ENCODE measurements at regions not wholly inside any gene's neighbourhood (a gene's known extent, or its start where the extent isn't known, plus 50 kb on each side); places are given as distances from the start of the nearest gene placed in this dataset.
"Not testable (repeated sequence)": the region's sequence is repeated elsewhere in the genome, so short reads cannot be mapped to it uniquely, and the experiment has no call there.

DNA sequence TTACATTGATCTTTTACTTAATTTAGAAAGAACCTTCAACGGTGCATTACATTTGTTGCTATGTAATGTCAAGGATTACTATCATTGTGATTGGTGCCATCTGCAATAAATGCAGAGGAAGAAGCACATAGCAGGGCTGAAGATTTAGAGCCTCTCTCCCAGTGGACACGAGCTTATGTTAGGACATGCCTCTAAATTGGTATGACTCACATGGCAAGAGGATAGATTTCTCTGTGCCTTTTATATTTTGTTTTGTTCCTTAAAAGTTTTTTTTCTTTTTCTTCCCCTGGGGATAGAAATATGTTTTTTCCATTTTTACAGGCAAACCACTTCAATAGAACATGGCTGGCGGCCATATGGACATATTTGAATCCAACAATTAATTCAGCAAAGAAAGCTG lies 205.0 kb upstream of the HAND2 start:
- H3K27ac Mint-ChIP-seq, result no peak overlapping the region

DNA sequence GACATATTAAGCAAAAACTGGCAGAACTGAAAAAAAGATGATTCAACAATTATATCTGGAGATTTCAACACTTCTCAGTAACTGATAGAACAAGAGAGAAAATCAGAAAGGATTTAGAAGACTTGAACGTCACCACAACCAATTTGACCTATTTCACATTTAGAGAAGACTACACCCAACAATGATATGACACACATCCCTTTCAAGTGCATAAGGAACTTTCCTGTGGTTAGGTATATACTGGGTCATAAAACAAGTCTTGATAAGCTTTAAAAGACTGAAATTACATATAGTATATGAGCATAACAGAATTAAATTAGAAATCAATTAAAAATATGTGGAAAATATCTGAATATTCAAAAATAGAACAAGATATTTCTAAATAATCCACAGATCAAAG lies 201.2 kb upstream of the HAND2 start:
- no peak overlapping the region for H3K4me3 Mint-ChIP-seq
- H3K4me1 Mint-ChIP-seq, result peaks cover 2% of the 10 kb centered on the region
- H3K27ac Mint-ChIP-seq, result no peak overlapping the region
- no peak for DNase-seq (ENCODE audit: low spot score in 2 of 2, unreplicated experiment in 2 of 2)
- TF ChIP-seq, protein P1, sequence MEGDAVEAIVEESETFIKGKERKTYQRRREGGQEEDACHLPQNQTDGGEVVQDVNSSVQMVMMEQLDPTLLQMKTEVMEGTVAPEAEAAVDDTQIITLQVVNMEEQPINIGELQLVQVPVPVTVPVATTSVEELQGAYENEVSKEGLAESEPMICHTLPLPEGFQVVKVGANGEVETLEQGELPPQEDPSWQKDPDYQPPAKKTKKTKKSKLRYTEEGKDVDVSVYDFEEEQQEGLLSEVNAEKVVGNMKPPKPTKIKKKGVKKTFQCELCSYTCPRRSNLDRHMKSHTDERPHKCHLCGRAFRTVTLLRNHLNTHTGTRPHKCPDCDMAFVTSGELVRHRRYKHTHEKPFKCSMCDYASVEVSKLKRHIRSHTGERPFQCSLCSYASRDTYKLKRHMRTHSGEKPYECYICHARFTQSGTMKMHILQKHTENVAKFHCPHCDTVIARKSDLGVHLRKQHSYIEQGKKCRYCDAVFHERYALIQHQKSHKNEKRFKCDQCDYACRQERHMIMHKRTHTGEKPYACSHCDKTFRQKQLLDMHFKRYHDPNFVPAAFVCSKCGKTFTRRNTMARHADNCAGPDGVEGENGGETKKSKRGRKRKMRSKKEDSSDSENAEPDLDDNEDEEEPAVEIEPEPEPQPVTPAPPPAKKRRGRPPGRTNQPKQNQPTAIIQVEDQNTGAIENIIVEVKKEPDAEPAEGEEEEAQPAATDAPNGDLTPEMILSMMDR (IDR thresholded peaks at IDR 0.05; ENCODE audit: unreplicated experiment), result no peak
- peaks cover 4% of the 10 kb centered on the region for H3K27me3 Mint-ChIP-seq (ENCODE audit: low read depth)
- H3K36me3 Mint-ChIP-seq, result no peaks in the 10 kb centered on the region
- H3K9me3 Mint-ChIP-seq, result peaks cover 29% of the 10 kb centered on the region

More for the DNA sequence above, 205.0 kb upstream of the HAND2 start:
- H3K4me3 Mint-ChIP-seq, result no peak overlapping the region
- peaks cover 2% of the 10 kb centered on the region for H3K27me3 Mint-ChIP-seq (ENCODE audit: low read depth)
- TF ChIP-seq, protein P1 (IDR thresholded peaks at IDR 0.05; ENCODE audit: unreplicated experiment), result no peak
- no peaks in the 10 kb centered on the region for H3K36me3 Mint-ChIP-seq
- DNase-seq (ENCODE audit: low spot score in 2 of 2, unreplicated experiment in 2 of 2), result no peak
- peaks cover 2% of the 10 kb centered on the region for H3K4me1 Mint-ChIP-seq
- H3K9me3 Mint-ChIP-seq, result peaks cover under 1% of the 10 kb centered on the region

DNA sequence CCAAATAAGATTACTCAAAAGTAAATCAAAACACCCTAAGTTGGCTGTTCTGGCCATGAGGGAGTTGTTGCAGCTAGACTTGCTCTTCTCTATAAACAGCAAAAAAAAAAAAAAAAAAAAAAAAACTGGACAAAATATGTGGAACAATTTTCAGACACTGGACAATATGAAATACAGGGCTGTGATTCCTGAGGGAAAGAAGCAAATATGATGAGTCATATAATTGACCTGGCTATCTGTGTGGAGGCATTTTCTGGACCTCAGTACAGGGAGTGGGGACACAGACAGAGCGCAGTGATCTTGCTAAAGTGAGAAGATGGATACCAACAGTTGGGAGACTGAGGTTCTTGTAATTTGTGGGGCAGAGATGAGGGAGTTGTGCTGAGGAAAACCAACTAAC lies 192.0 kb upstream of the HAND2 start:
- Mint-ChIP-seq H3K4me1 (no peaks in the 10 kb centered on the region), H3K9me3 (peaks cover 44% of the 10 kb centered on the region), H3K27me3 (ENCODE audit: low read depth) (peaks cover 1% of the 10 kb centered on the region), H3K4me3 (no peak overlapping the region), H3K36me3 (peaks cover 5% of the 10 kb centered on the region), H3K27ac (no peak overlapping the region)
- no peak for DNase-seq (ENCODE audit: low spot score in 2 of 2, unreplicated experiment in 2 of 2)
- TF ChIP-seq, protein P1 (IDR thresholded peaks at IDR 0.05; ENCODE audit: unreplicated experiment), result no peak

DNA sequence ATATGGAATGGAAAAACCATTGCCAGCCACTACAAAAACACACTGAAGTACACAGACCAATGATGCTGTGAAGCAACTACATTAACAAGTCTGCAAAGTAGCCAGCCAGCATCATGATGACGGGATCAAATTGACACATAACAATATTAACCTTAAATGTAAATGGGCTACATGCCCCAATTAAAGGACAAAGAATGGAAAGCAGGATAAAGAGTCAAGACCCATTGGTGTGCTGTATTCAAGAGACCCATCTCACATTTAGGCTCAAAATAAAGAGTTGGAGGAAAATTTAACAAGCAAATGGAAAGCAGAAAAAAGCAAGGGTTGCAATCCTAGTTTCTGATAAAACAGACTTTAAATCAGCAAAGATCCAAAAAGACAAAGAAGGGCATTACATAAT lies 188.5 kb upstream of the HAND2 start:
- not testable (repeated sequence) for H3K4me1 Mint-ChIP-seq; H3K27me3 Mint-ChIP-seq (ENCODE audit: low read depth); H3K36me3 Mint-ChIP-seq; H3K27ac Mint-ChIP-seq; H3K4me3 Mint-ChIP-seq; DNase-seq (ENCODE audit: low spot score in 2 of 2, unreplicated experiment in 2 of 2)
- peaks cover 44% of the 10 kb centered on the region for H3K9me3 Mint-ChIP-seq

DNA sequence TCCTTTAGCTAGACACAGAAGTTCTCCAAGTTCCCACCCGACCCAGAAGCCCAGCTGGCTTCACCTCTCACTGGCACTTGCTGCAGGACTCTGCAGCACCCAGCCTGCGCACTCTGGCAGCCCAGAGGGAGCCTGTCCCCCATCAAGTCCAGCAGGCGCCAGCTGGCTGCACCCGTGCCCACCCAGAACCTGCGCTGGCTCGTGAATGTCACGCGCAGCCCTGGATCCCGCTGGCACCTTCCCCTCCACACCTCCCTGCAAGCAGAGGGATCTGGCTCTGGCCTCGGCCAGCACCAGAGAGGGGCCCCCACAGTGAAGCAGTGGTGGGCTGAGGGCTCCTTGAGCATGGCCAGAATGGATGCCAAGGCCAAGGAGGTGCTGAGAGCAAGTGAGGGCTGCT lies 187.6 kb upstream of the HAND2 start:
- H3K36me3 Mint-ChIP-seq, result peaks cover 7% of the 10 kb centered on the region
- peaks cover 3% of the 10 kb centered on the region for H3K4me1 Mint-ChIP-seq
- H3K27ac Mint-ChIP-seq, result no peak overlapping the region
- H3K4me3 Mint-ChIP-seq, result no peak overlapping the region
- no peaks in the 10 kb centered on the region for H3K27me3 Mint-ChIP-seq (ENCODE audit: low read depth)
- no peak for DNase-seq (ENCODE audit: low spot score in 2 of 2, unreplicated experiment in 2 of 2)
- H3K9me3 Mint-ChIP-seq, result peaks cover 40% of the 10 kb centered on the region
- TF ChIP-seq, protein P1 (IDR thresholded peaks at IDR 0.05; ENCODE audit: unreplicated experiment), result no peak

DNA sequence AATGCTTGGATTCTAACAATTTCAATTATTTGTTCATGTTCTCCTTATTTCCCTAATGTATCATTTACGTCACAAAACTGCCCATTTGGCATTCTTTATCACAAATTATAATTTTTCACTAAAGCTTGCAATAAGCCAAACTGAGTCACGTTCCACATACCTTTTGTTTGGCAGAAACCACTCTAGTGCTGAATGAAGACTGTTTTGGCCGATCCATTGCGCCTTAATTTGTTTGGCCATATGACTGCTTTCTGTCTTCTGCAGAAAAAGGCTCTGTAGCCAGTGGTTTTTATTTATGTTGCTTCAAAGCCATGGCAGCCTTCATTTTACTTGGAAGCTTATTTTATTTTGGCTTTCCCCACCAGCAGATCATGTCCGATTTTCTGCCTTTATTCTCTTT lies 184.4 kb upstream of the HAND2 start:
- no peak for DNase-seq (ENCODE audit: low spot score in 2 of 2, unreplicated experiment in 2 of 2)
- TF ChIP-seq, protein P1 (IDR thresholded peaks at IDR 0.05; ENCODE audit: unreplicated experiment), result no peak
- Mint-ChIP-seq H3K4me1 (peaks cover 3% of the 10 kb centered on the region), H3K27me3 (ENCODE audit: low read depth) (no peaks in the 10 kb centered on the region), H3K9me3 (peaks cover 27% of the 10 kb centered on the region), H3K27ac (no peak overlapping the region), H3K36me3 (peaks cover 7% of the 10 kb centered on the region), H3K4me3 (no peak overlapping the region)

Measured in mesothelial cell of epicardium (in vitro differentiated cells).